T1000 (cell line): ENCODE measurements at regions not wholly inside any gene's neighbourhood (a gene's known extent, or its start where the extent isn't known, plus 50 kb on each side); places are given as distances from the start of the nearest gene placed in this dataset.

Experiments used
- DNase-seq: peaks from one replicate; lab custom pipeline; 2025; ENCODE audit warnings: mixed read lengths; lab: John Stamatoyannopoulos, UW

GRCh38 chr2:226272435-226272834, 527.2 kb downstream of the IRS1 start:
- no peak for DNase-seq

- DNase-seq = no peak
Measured at GRCh38 chr2:226270285-226271058, 529.1 kb downstream of the IRS1 start.

- DNase-seq = no peak
Measured at GRCh38 chr2:226267516-226268289, 531.9 kb downstream of the IRS1 start.

- DNase-seq = no peak
Measured at GRCh38 chr2:226256709-226257376, 542.8 kb downstream of the IRS1 start.

- DNase-seq = no peak
Measured at GRCh38 chr2:226256237-226256636, 543.4 kb downstream of the IRS1 start.

GRCh38 chr2:226251661-226252060, 548.0 kb downstream of the IRS1 start:
- DNase-seq = no peak

- no peak for DNase-seq
Measured at GRCh38 chr2:226247289-226248275, 552.0 kb downstream of the IRS1 start.

GRCh38 chr2:226234187-226234586, 565.4 kb downstream of the IRS1 start:
- no peak for DNase-seq

GRCh38 chr2:226233388-226233787, 566.2 kb downstream of the IRS1 start:
- no peak for DNase-seq

GRCh38 chr2:226228080-226228479, 571.5 kb downstream of the IRS1 start:
- DNase-seq = no peak

- no peak for DNase-seq
Measured at GRCh38 chr2:226227341-226227740, 572.3 kb downstream of the IRS1 start.

GRCh38 chr2:226223704-226224103, 575.9 kb downstream of the IRS1 start:
- no peak for DNase-seq

GRCh38 chr2:226220511-226220910, 579.1 kb downstream of the IRS1 start:
- no peak for DNase-seq

- DNase-seq = no peak
Measured at GRCh38 chr2:226217191-226217590, 582.4 kb downstream of the IRS1 start.

- DNase-seq = no peak
Measured at GRCh38 chr2:226216575-226216974, 583.0 kb downstream of the IRS1 start.

GRCh38 chr2:226215902-226216503, 583.6 kb downstream of the IRS1 start:
- no peak for DNase-seq

- no peak for DNase-seq
Measured at GRCh38 chr2:226213717-226214116, 585.9 kb downstream of the IRS1 start.

- DNase-seq = no peak
Measured at GRCh38 chr2:226211439-226211838, 588.2 kb downstream of the IRS1 start.

- no peak for DNase-seq
Measured at GRCh38 chr2:226208726-226209125, 590.9 kb downstream of the IRS1 start.

- DNase-seq = no peak
Measured at GRCh38 chr2:226207671-226208070, 591.9 kb downstream of the IRS1 start.

GRCh38 chr2:226199555-226199954, 600.1 kb downstream of the IRS1 start:
- DNase-seq = no peak
